ENCODE measurements at regions not wholly inside any gene's neighbourhood (a gene's known extent, or its start where the extent isn't known, plus 50 kb on each side); places are given as distances from the start of the nearest gene placed in this dataset.

DNA sequence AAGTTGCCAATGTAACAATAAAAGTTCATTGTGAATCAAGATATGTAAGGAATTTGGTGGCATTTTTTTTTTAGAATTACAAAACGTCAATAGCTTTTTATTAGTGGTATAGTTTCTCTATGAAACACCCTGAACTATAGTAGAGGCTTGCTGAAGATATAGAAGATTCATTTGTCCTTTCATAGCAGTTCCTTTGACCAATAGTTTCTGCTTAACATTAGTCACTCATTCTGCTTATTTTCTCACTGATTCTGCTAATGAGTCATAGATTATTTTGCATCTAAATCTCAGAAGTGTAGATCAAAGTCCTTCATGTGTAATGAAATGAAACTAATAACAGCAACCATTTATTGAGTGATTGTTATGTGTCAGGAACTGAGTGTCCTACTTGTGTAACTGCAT, 205.0 kb upstream of the TET2 start:
- TF ChIP-seq ZNF384 (IDR thresholded peaks at IDR 0.05) = no peak
- TF ChIP-seq FOXA1 (IDR thresholded peaks at IDR 0.05) = no peak
- TF ChIP-seq TARDBP (IDR thresholded peaks at IDR 0.05) = no peak

Measured in HEK293T (cell line).